K562 (cell line): ENCODE measurements at regions not wholly inside any gene's neighbourhood (a gene's known extent, or its start where the extent isn't known, plus 50 kb on each side); places are given as distances from the start of the nearest gene placed in this dataset.

ENCODE experiments used
- DDX20 ChIP-seq: fragments of 450-650 bp; IDR thresholded peaks from 2 replicates; pipeline ENCODE4 v1.6.1; 2016; ENCODE audit warnings: missing genetic modification characterization, low read depth, mild to moderate bottlenecking, missing compliant biosample characterization, moderate library complexity
- ESRRA ChIP-seq: fragments of 450-650 bp; IDR thresholded peaks from 2 replicates; pipeline ENCODE4 v1.6.1; 2014; ENCODE audit warnings: low read depth, mild to moderate bottlenecking, moderate library complexity, borderline replicate concordance
- GABPA ChIP-seq: fragments of 200-800 bp; sonication (Bioruptor generic); conservative IDR thresholded peaks from 2 replicates; pipeline ENCODE4 v1.6.1; 2016; ENCODE audit warnings: low read depth, missing genetic modification characterization, missing compliant biosample characterization
- L3MBTL2 ChIP-seq: fragments of 450-650 bp; IDR thresholded peaks from 2 replicates; pipeline ENCODE4 v1.6.1; 2016; ENCODE audit warnings: mild to moderate bottlenecking, moderate library complexity
- MEIS2 ChIP-seq: fragments of 450-650 bp; IDR thresholded peaks from 2 replicates; pipeline ENCODE4 v1.6.1; 2014; ENCODE audit warnings: mild to moderate bottlenecking; ENCODE audit not compliant: partially characterized antibody
- RBM34 ChIP-seq: fragments of 200-400 bp; formaldehyde crosslinking; IDR thresholded peaks from 2 replicates; pipeline ENCODE4 v1.6.1; 2018; ENCODE audit warnings: low read length, borderline replicate concordance; ENCODE audit not compliant: insufficient read depth
- RFX7 ChIP-seq: fragments of 250-450 bp; sonication (Bioruptor Pico); IDR thresholded peaks from 2 replicates; pipeline ENCODE4 v1.5.1; 2021; ENCODE audit warnings: mild to moderate bottlenecking
- ZBTB7A ChIP-seq: IDR thresholded peaks from 2 replicates; pipeline ENCODE4 v1.6.1; 2011; ENCODE audit warnings: low read depth, mild to moderate bottlenecking, low read length, moderate library complexity, borderline replicate concordance; ENCODE audit not compliant: control insufficient read depth
- ZNF766 ChIP-seq: fragments of 200-800 bp; sonication (Bioruptor generic); conservative IDR thresholded peaks from 2 replicates; pipeline ENCODE4 v1.6.1; 2016; ENCODE audit warnings: missing genetic modification characterization, missing compliant biosample characterization
- ZNF785 ChIP-seq: fragments of 250-450 bp; sonication (Bioruptor Pico); IDR thresholded peaks from 2 replicates; pipeline ENCODE4 v1.4.0; 2020; ENCODE audit warnings: mild to moderate bottlenecking
- ZNF830 ChIP-seq: fragments of 250-450 bp; sonication (Bioruptor Pico); IDR thresholded peaks from 2 replicates; pipeline ENCODE4 v1.5.0; 2021; ENCODE audit warnings: mild to moderate bottlenecking
- TF ChIP-seq, protein P1 (sequence below): fragments of 150-350 bp; IDR thresholded peaks from 2 replicates; pipeline ENCODE4 v1.6.1; 2014; ENCODE audit warnings: low read depth, mild to moderate bottlenecking, low read length, borderline replicate concordance
- TF ChIP-seq, protein P2 (sequence below): fragments of 450-650 bp; IDR thresholded peaks from 2 replicates; pipeline ENCODE4 v1.6.1; 2017; ENCODE audit warnings: antibody characterized with exemption
- TF ChIP-seq, protein P3 (sequence below): fragments of 450-650 bp; IDR thresholded peaks from 2 replicates; pipeline ENCODE4 v1.7.0; 2016; ENCODE audit warnings: borderline replicate concordance
- TF ChIP-seq, protein P4 (sequence below): sonication (generic); formaldehyde crosslinking; IDR thresholded peaks from 2 replicates; pipeline ENCODE4 v1.8.1; 2023; ENCODE audit warnings: missing genetic modification reagents, mild to moderate bottlenecking, borderline replicate concordance

DNA sequence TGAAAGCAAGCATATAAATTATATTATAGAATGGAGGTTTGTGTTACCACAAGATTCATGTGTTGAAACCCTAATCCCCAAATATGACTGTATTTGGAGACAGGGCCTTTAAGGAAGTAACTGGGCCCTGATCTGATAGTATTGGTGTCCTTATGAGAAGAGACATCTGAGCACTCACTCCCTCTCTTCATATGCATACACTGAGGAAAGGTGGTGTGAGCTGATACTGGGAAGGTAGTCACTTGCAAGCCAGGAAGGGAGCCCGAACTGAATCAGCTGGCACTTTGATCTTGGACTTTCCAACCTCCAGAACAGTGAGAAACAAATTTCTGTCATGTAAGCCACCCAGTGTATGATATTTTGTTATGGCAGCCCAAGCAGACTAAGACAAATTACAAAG is 66.9 kb upstream of the RHOBTB1 start (continued):
- TF ChIP-seq, protein P1, sequence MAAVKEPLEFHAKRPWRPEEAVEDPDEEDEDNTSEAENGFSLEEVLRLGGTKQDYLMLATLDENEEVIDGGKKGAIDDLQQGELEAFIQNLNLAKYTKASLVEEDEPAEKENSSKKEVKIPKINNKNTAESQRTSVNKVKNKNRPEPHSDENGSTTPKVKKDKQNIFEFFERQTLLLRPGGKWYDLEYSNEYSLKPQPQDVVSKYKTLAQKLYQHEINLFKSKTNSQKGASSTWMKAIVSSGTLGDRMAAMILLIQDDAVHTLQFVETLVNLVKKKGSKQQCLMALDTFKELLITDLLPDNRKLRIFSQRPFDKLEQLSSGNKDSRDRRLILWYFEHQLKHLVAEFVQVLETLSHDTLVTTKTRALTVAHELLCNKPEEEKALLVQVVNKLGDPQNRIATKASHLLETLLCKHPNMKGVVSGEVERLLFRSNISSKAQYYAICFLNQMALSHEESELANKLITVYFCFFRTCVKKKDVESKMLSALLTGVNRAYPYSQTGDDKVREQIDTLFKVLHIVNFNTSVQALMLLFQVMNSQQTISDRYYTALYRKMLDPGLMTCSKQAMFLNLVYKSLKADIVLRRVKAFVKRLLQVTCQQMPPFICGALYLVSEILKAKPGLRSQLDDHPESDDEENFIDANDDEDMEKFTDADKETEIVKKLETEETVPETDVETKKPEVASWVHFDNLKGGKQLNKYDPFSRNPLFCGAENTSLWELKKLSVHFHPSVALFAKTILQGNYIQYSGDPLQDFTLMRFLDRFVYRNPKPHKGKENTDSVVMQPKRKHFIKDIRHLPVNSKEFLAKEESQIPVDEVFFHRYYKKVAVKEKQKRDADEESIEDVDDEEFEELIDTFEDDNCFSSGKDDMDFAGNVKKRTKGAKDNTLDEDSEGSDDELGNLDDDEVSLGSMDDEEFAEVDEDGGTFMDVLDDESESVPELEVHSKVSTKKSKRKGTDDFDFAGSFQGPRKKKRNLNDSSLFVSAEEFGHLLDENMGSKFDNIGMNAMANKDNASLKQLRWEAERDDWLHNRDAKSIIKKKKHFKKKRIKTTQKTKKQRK = no peak
- TF ChIP-seq ZNF785 (CRISPR knock-in tag) (no peak), ESRRA (no peak), GABPA (no peak), ZNF830 (CRISPR knock-in tag) (no peak), RFX7 (CRISPR knock-in tag) (no peak), RBM34 (no peak), ZNF766 (CRISPR knock-in tag) (0 out of 2 replicates have a peak, but pooled peaks have one; percentile 24), L3MBTL2 (no peak), DDX20 (tag) (no peak), ZBTB7A (no peak), MEIS2 (no peak)
- TF ChIP-seq, protein P2, sequence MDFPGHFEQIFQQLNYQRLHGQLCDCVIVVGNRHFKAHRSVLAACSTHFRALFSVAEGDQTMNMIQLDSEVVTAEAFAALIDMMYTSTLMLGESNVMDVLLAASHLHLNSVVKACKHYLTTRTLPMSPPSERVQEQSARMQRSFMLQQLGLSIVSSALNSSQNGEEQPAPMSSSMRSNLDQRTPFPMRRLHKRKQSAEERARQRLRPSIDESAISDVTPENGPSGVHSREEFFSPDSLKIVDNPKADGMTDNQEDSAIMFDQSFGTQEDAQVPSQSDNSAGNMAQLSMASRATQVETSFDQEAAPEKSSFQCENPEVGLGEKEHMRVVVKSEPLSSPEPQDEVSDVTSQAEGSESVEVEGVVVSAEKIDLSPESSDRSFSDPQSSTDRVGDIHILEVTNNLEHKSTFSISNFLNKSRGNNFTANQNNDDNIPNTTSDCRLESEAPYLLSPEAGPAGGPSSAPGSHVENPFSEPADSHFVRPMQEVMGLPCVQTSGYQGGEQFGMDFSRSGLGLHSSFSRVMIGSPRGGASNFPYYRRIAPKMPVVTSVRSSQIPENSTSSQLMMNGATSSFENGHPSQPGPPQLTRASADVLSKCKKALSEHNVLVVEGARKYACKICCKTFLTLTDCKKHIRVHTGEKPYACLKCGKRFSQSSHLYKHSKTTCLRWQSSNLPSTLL = no peak
- TF ChIP-seq, protein P3, sequence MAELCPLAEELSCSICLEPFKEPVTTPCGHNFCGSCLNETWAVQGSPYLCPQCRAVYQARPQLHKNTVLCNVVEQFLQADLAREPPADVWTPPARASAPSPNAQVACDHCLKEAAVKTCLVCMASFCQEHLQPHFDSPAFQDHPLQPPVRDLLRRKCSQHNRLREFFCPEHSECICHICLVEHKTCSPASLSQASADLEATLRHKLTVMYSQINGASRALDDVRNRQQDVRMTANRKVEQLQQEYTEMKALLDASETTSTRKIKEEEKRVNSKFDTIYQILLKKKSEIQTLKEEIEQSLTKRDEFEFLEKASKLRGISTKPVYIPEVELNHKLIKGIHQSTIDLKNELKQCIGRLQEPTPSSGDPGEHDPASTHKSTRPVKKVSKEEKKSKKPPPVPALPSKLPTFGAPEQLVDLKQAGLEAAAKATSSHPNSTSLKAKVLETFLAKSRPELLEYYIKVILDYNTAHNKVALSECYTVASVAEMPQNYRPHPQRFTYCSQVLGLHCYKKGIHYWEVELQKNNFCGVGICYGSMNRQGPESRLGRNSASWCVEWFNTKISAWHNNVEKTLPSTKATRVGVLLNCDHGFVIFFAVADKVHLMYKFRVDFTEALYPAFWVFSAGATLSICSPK = no peak
- TF ChIP-seq, protein P4, sequence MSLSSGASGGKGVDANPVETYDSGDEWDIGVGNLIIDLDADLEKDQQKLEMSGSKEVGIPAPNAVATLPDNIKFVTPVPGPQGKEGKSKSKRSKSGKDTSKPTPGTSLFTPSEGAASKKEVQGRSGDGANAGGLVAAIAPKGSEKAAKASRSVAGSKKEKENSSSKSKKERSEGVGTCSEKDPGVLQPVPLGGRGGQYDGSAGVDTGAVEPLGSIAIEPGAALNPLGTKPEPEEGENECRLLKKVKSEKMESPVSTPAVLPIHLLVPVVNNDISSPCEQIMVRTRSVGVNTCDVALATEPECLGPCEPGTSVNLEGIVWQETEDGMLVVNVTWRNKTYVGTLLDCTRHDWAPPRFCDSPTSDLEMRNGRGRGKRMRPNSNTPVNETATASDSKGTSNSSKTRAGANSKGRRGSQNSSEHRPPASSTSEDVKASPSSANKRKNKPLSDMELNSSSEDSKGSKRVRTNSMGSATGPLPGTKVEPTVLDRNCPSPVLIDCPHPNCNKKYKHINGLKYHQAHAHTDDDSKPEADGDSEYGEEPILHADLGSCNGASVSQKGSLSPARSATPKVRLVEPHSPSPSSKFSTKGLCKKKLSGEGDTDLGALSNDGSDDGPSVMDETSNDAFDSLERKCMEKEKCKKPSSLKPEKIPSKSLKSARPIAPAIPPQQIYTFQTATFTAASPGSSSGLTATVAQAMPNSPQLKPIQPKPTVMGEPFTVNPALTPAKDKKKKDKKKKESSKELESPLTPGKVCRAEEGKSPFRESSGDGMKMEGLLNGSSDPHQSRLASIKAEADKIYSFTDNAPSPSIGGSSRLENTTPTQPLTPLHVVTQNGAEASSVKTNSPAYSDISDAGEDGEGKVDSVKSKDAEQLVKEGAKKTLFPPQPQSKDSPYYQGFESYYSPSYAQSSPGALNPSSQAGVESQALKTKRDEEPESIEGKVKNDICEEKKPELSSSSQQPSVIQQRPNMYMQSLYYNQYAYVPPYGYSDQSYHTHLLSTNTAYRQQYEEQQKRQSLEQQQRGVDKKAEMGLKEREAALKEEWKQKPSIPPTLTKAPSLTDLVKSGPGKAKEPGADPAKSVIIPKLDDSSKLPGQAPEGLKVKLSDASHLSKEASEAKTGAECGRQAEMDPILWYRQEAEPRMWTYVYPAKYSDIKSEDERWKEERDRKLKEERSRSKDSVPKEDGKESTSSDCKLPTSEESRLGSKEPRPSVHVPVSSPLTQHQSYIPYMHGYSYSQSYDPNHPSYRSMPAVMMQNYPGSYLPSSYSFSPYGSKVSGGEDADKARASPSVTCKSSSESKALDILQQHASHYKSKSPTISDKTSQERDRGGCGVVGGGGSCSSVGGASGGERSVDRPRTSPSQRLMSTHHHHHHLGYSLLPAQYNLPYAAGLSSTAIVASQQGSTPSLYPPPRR (CRISPR knock-in tag) = no peak
